ENCODE measurements at regions not wholly inside any gene's neighbourhood (a gene's known extent, or its start where the extent isn't known, plus 50 kb on each side); places are given as distances from the start of the nearest gene placed in this dataset.

DNA sequence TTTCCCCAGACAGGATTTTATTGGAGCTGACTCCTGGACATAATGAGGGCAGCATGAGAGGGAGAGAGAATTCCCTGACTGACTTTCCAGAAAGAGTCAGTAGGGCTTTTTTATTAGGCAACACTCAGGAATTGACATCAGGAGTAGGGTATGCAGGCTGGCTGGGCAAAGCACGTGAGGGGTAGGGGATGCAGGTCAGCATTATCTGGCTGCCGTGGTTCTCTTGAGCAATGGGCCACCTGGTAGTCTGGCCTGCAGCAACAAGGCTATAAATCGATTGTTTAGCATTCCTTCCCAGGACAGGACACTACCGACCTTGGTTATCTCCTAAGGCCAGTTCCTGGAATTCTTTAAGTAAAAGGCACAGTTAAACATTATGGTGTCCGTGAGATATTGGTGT, 160.8 kb upstream of the AGAP1 start:
- no peak for TF ChIP-seq POLR2A (IDR thresholded peaks at IDR 0.05; ENCODE audit: low read depth, low read length)
- TF ChIP-seq TAF1 (IDR thresholded peaks at IDR 0.05; ENCODE audit: low read depth, low read length) = no peak
- TF ChIP-seq SPI1 (IDR thresholded peaks at IDR 0.05; ENCODE audit: low read depth, low read length) = no peak
- no peak for TF ChIP-seq POLR2AphosphoS5 (IDR thresholded peaks at IDR 0.05; ENCODE audit: low read depth, low read length)

Measured in GM12891 (cell line).